Epithelial cell of prostate (primary cell): ENCODE measurements at regions not wholly inside any gene's neighbourhood (a gene's known extent, or its start where the extent isn't known, plus 50 kb on each side); places are given as distances from the start of the nearest gene placed in this dataset.

Source experiments
- DNase-seq: peaks from one replicate; pipeline ENCODE4 v3.0.0-alpha.2; 2011; ENCODE audit warnings: low read depth, low spot score
- H3K27ac ChIP-seq: fragments of 450-650 bp; 2 replicates; pipeline ENCODE4 v1.5.1; 2017; ENCODE audit warnings: mild to moderate bottlenecking

DNA sequence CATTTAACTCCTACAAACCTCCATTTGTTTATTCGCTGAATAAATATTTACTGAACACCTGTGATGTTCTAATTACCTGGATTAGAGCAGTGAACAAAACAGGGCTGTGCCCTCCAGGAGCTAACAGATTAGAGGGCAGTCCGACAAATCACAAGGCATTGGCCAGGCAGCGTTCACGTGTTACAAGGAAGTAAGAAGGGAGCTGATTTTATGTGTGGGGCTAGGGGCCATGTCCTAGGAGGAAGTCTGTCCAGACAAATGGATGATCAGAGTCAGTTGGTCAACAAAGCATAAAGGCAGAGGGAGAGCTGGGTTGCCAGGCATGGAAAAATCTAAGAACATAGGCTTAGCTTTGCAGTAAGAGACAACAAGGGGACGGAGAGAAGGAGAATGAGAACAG lies 57.3 kb upstream of the BACE2 start:
- no peak overlapping the region for H3K27ac ChIP-seq
- DNase-seq = no peak

DNA sequence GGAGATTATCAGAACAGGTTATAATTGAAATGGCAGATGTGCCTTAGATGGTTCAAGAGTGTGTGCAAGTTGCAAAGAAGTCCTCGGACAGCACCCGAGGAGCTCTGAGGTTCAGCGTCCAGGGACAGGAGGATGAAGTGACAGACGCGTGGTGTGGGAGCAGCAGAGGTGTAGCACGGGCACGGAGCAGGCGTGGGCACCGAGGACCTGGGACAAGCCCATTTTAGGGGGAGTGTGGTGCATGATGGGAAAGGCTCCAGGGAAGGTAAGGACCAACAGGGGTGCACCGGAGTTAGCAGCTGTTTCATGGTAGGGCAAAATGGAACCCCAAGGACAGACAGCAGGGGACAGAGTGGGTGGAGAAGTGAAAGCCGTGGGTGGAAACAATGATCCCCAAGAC lies 56.3 kb upstream of the BACE2 start:
- no peak overlapping the region for H3K27ac ChIP-seq
- no peak for DNase-seq

DNA sequence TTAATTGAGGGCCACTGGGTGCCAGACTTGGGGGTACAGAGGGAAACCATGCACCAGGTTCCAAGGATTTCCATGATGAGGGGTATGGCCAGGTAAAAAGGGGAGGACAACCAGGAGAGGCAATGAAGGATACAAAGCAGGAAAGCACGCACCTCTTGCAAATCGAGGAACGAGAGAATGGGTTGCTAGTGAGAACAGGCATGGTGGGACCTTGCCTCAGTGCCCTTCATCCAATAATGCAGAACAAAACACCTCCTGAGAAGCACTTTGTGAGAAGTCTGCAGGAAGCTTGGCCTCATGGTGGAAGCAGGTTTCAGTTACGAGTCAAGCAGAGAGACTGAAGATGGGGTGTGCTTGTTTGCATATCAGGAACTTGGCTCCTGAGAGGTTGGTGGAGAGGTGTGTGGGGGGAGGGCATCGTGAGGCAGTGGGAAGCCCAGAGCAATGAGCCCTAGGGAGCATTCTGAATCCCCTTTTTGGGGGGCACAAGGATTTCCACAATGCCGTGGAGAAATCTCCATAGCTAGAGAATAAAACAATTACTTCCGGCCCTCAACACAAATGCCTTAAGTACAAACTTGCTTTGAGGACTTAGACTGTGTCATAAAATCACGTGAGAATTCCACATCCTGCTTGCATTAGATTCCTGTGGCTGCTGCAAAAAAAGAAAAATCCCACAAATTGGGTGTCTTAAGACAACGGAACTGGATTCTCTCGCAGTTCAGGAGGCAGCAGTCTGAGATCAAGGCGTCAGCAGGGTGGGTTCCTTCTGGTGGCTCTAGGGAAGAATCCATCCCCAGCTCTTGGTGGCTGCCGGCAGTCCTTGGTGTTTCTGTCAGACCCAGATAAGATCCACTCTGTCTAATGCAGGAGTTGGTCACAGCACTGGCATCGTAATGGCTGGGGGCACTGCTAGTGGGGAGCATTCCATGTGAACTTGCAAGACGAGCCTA lies 54.9 kb upstream of the BACE2 start:
- H3K27ac ChIP-seq = peak overlapping the region; percentile 68
- DNase-seq = peak; percentile 63

DNA sequence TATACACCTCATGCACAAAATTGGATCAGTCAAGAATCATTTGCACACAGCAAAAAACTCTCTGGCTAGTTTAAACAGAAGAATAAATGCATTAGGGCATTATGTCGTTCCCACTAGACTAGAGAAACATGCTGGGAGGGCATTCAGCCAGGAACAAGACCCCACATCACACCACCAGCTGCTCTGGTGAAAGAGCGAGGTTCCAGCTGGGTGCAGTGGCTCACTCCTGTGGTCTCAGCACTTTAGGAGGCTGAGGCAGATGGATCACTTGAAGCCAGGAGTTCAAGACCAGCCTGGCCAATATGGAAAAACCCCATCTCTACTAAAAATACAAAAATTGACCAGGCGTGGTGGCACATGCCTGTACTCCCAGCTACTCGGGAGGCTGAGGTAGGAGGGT lies 52.1 kb upstream of the BACE2 start:
- DNase-seq = no peak
- no peak overlapping the region for H3K27ac ChIP-seq
